Smooth muscle cell (in vitro differentiated cells): ENCODE measurements at regions not wholly inside any gene's neighbourhood (a gene's known extent, or its start where the extent isn't known, plus 50 kb on each side); places are given as distances from the start of the nearest gene placed in this dataset.

Experiments used
- DNase-seq: peaks from one replicate; lab custom pipeline; 2025; ENCODE audit not compliant: unreplicated experiment; lab: John Stamatoyannopoulos, UW
- H2AFZ ChIP-seq: fragments of 200-600 bp; sonication (generic); 2 replicates; pipeline ENCODE4 v1.6.0; 2016; ENCODE audit warnings: antibody characterized with exemption, low read depth, mild to moderate bottlenecking
- H3F3A ChIP-seq: fragments of 200-600 bp; sonication (generic); 2 replicates; pipeline ENCODE4 v1.6.0; 2017; ENCODE audit warnings: antibody characterized with exemption, low read depth
- H3K27ac ChIP-seq: fragments of 200-600 bp; sonication (generic); 2 replicates; pipeline ENCODE4 v1.5.1; 2016; ENCODE audit warnings: low read depth, mild to moderate bottlenecking
- H3K27me3 ChIP-seq: fragments of 200-600 bp; sonication (generic); 2 replicates; pipeline ENCODE4 v1.6.1; 2016; ENCODE audit warnings: low read depth, mild to moderate bottlenecking
- H3K36me3 ChIP-seq: fragments of 200-600 bp; sonication (generic); 2 replicates; pipeline ENCODE4 v1.5.1; 2016; ENCODE audit warnings: low read depth
- H3K4me1 ChIP-seq: fragments of 200-600 bp; sonication (generic); 2 replicates; pipeline ENCODE4 v1.5.1; 2016; ENCODE audit warnings: low read depth
- H3K4me2 ChIP-seq: fragments of 200-600 bp; sonication (generic); 2 replicates; pipeline ENCODE4 v1.6.0; 2016; ENCODE audit warnings: mild to moderate bottlenecking
- H3K4me3 ChIP-seq: fragments of 200-600 bp; sonication (generic); 2 replicates; pipeline ENCODE4 v1.5.1; 2016; ENCODE audit warnings: mild to moderate bottlenecking
- H3K79me2 ChIP-seq: fragments of 200-600 bp; sonication (generic); 2 replicates; pipeline ENCODE4 v1.6.0; 2016; ENCODE audit warnings: low read depth, mild to moderate bottlenecking
- H3K9ac ChIP-seq: fragments of 200-600 bp; sonication (generic); 2 replicates; pipeline ENCODE4 v1.6.0; 2016; ENCODE audit warnings: low read depth
- H3K9me3 ChIP-seq: fragments of 200-600 bp; sonication (generic); replicated peaks from 2 replicates; pipeline ENCODE4 v1.5.1; 2016; ENCODE audit warnings: low read depth
- H4K20me1 ChIP-seq: fragments of 200-600 bp; sonication (generic); 2 replicates; pipeline ENCODE4 v1.6.0; 2016; ENCODE audit warnings: low read depth
- WGBS: methylation state at CpG from one replicate; pipeline ENCODE4 v1.1.7; 2016; ENCODE audit warnings: low lambda C conversion rate; 5-methylcytosine and 5-hydroxymethylcytosine counted together
- TF ChIP-seq, protein P1 (sequence below): fragments of 200-600 bp; sonication (generic); IDR thresholded peaks from 2 replicates; pipeline ENCODE4 v1.5.1; 2017; ENCODE audit warnings: borderline replicate concordance, mild to moderate bottlenecking, antibody characterized with exemption; ENCODE audit not compliant: insufficient read depth, poor library complexity, severe bottlenecking

DNA sequence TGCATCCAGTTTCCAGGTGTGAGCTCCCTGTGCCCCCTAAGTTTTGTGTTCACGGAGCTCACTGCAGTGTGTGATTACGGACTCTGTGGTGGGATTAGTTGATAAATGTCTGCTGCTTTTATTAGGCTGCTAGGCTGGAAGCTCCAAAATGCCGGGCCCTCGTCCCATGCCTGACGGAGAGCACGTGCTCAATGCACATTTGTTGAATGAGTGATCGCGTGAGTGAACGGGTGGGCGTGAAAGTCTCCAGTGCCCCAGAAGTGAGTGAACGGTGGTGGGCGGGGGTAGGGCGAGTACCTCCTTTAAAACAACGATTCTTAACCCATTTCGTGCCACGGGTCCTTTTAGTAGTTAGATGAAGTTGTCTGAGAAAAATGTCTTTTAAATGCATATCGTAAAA lies 175.5 kb downstream of the AACS start:
- 81% methylated on average over 17 of the region's 17 CpGs for WGBS
- Histone ChIP-seq H3K36me3 (no peaks in the 10 kb centered on the region), H3K4me3 (no peak overlapping the region), H3K4me1 (no peaks in the 10 kb centered on the region), H3K79me2 (no peaks in the 10 kb centered on the region), H3K9ac (no peak overlapping the region), H3K4me2 (no peak overlapping the region), H3K9me3 (no peaks in the 10 kb centered on the region), H3K27me3 (no peaks in the 10 kb centered on the region), H3K27ac (no peak overlapping the region), H3F3A (no peaks in the 10 kb centered on the region), H4K20me1 (no peaks in the 10 kb centered on the region), H2AFZ (no peak overlapping the region)
- DNase-seq: no peak
- TF ChIP-seq, protein P1, sequence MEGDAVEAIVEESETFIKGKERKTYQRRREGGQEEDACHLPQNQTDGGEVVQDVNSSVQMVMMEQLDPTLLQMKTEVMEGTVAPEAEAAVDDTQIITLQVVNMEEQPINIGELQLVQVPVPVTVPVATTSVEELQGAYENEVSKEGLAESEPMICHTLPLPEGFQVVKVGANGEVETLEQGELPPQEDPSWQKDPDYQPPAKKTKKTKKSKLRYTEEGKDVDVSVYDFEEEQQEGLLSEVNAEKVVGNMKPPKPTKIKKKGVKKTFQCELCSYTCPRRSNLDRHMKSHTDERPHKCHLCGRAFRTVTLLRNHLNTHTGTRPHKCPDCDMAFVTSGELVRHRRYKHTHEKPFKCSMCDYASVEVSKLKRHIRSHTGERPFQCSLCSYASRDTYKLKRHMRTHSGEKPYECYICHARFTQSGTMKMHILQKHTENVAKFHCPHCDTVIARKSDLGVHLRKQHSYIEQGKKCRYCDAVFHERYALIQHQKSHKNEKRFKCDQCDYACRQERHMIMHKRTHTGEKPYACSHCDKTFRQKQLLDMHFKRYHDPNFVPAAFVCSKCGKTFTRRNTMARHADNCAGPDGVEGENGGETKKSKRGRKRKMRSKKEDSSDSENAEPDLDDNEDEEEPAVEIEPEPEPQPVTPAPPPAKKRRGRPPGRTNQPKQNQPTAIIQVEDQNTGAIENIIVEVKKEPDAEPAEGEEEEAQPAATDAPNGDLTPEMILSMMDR: no peak

DNA sequence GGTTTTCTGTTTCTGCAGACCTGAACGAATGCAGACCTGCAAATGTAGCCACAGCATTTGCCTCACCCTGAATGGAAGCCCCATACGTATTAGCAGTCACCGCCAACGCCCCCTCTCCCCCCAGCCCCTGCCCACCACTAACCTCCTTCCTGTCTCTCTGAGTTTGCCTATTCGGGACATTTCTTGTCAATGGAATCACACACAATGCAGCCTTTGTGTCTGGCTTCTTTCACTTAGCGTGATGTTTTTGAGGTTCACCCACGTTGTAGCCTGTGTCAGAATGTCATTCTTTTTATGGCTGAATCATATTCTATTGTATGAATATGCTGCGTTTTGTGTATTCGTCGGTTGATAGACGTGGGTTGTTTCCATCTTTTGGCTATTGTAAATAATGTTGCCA lies 178.6 kb downstream of the AACS start:
- H3K4me1 ChIP-seq: no peaks in the 10 kb centered on the region
- H3K36me3 ChIP-seq: no peaks in the 10 kb centered on the region
- H3K9ac ChIP-seq: no peak overlapping the region
- no peak for DNase-seq
- H3K4me2 ChIP-seq: no peak overlapping the region
- no peaks in the 10 kb centered on the region for H4K20me1 ChIP-seq
- H2AFZ ChIP-seq: no peak overlapping the region
- TF ChIP-seq, protein P1: no peak
- H3K9me3 ChIP-seq: no peaks in the 10 kb centered on the region
- H3K27ac ChIP-seq: no peak overlapping the region
- H3F3A ChIP-seq: no peaks in the 10 kb centered on the region
- WGBS: 85% methylated on average over 10 of the region's 11 CpGs
- H3K4me3 ChIP-seq: no peak overlapping the region
- H3K79me2 ChIP-seq: no peaks in the 10 kb centered on the region
- H3K27me3 ChIP-seq: no peaks in the 10 kb centered on the region

DNA sequence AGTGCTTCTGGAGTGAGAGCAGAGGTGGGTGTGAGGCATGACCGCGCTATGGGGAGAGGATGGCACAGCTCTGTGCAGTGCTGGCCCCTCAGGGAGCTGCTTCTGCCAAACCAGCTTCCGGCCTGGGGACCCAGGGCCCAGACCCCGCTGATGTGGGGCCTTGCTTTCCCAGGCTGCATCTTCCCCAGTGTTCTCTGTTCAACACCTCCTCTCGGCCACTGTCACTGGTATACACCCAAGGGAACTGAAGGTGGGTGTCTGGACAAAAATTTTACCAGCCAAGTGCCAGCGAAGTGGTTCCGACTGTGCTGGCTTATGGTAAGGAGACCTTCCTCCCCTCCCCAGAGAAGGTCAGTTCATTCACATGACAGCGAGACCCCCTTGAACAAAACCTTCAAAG lies 179.1 kb downstream of the AACS start:
- no peak for DNase-seq
- Histone ChIP-seq H3K27ac (no peak overlapping the region), H3K9me3 (no peaks in the 10 kb centered on the region), H3K4me1 (no peaks in the 10 kb centered on the region), H3K79me2 (no peaks in the 10 kb centered on the region), H2AFZ (no peak overlapping the region), H3F3A (no peaks in the 10 kb centered on the region), H3K4me3 (no peak overlapping the region), H3K36me3 (no peaks in the 10 kb centered on the region), H3K9ac (no peak overlapping the region), H3K4me2 (no peak overlapping the region), H3K27me3 (no peaks in the 10 kb centered on the region), H4K20me1 (no peaks in the 10 kb centered on the region)
- WGBS: 95% methylated on average over 8 of the region's 8 CpGs
- TF ChIP-seq, protein P1: no peak
